RPMI7951 (cell line): ENCODE measurements at regions not wholly inside any gene's neighbourhood (a gene's known extent, or its start where the extent isn't known, plus 50 kb on each side); places are given as distances from the start of the nearest gene placed in this dataset.
A peak's percentile ranks its signal among the peaks of the same experiment; 100 is the strongest.

Source experiments
- DNase-seq: peaks from one replicate; pipeline ENCODE4 v3.0.0-alpha.2; 2012; ENCODE audit warnings: low read depth

DNA sequence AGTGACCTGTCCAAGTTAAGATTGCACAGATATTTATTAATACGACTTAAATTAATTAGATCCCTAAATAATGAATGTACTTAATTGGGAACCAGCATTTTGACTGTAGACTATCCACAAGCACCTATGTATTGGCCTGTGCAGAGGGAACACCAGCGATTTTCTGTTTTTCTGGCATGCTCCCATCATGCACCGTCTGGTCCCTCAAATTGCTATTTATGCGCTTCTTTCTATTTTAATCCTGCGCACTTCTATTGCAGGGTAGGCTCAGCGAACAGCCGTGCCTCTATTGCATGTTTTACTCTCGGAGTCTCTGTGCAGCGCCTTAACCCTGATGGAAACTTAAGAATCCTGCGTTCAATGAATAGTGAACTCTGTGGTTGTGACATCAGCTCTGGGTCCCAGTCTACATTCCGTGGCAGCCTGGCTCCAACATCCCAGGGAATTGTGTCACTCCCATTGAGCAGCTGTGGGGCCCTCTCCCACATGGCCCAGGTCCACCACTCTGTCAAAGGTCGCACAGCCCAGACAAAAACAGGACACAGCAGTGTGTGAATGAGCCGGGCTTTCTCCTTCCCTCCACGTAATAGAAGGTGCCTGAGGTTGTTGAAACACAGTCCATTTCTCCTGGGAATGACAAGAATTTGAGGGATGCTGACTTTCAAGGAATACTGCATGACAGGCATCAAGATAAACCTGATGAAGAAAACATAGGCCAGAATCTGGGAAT lies 239.7 kb upstream of the KLF6 start:
- peak; percentile 84 for DNase-seq

DNA sequence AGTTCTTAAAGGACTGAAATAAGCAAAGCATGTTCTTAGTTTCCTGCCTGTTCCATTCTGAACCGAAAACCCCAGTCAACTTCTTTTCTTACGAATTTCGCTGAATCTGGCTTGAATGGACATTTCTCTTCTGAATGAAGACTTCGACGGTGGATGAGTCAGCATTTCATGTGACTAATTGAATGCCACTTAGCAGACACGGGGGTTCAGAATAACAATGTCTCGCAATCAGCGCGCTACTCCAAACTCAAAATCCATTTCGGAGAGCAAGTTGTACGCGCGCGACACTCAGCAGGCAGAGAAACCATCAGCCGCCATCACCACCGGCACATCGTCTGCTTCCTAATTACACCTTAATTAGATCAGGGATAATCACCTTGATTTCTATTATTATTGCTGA lies 239.0 kb upstream of the KLF6 start:
- DNase-seq = peak; percentile 91

DNA sequence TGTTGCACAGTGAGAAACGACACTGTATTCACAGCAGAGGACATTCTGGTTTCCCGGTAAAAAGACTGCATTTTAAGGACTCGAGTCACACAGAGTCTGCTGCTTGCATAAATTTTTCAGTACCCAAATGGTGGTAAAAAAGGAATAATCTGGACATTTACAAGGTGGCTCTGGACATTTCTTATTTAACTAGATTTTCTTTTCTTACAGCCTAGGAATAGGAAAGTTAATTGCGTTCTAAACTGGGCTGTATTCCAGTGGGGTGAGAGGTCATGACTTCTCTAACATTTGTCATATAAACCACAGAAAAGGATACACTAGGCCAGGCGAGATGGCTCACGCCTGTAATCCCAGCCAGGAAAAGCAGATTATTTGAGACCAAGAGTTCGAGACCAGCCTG lies 237.5 kb upstream of the KLF6 start:
- peak; percentile 74 for DNase-seq

DNA sequence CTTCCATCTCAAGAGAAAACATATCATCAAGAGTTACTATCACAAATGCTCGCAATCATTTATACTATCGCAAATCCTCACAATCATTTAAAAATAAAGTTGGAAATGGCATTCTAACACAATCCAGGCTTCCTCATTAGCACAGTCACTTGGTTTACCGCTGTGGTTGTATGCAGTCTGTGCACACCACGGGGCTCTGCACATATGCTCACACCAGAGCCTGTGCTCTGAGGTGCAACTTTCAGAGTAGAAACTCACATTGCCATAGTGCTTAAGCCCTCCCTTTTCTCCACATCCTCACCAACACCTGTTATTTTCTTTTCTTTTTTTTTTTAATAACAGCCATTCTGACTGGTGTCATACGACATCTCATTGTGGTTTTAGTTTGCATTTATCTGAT lies 235.6 kb upstream of the KLF6 start:
- DNase-seq = no peak

DNA sequence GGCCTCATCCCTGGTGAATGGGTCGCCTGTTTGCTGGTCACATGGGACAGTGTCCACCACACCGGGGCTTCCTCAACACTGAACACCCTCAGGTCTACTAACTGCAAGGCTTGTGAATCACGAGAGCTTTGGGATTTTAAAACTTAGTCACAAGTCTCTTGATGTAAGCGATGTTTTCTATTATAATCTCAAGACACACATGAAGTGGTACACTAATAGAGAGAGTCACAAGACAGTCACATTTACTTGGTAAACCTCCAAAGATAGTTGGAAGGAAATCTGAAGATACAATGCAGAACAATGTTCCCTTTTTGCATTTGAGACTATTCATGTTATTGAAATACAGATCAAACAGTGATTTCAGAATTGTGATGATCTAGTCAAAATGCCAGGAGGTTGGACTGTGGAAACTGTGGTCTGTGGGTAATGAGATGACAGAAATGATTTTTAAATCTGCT lies 233.1 kb upstream of the KLF6 start:
- DNase-seq = peak; percentile 23

DNA sequence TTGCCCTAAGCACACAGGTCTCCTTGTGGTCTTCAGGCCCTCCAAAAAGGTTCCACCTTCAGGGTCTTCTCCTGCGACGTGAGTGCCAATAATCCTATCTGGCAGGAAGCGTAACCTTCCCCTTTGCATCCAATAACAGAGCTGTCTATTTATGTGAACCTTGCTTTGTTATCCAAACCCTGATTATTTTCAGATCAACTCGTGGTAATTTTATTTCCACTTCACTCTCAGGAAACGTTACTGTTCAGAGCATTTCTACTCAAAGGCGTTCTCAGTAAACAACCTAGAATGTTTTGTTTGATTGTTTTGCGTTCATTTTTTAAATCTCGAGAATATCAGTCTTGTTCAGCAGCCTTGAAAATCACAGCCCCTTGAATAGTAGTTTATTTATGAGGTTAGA lies 232.3 kb upstream of the KLF6 start:
- no peak for DNase-seq

DNA sequence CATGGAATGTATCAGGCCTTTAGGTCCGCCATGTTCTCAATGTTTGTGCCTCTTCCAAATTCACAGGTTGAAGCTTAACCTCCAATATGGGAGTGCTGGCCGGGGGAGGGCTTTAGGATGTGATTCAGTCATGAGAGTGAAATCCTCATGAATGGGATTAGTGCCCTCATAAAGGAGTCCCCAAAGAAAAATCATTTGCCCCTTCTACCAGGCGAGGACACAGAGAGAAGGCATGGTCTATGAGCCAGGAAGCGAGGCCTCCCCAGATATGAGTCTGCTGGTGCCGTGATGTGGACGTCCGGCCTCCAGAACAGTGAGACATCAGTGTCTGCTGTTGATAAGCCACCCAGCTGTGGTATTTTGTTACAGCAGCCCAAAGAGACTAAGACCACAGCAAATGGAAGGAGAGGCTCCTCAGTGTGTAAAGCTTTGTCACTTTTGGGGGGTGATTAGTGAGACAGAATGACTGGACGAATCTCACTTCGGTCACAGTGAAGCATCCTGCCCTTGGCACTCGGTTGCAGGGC lies 231.3 kb upstream of the KLF6 start:
- DNase-seq = no peak

DNA sequence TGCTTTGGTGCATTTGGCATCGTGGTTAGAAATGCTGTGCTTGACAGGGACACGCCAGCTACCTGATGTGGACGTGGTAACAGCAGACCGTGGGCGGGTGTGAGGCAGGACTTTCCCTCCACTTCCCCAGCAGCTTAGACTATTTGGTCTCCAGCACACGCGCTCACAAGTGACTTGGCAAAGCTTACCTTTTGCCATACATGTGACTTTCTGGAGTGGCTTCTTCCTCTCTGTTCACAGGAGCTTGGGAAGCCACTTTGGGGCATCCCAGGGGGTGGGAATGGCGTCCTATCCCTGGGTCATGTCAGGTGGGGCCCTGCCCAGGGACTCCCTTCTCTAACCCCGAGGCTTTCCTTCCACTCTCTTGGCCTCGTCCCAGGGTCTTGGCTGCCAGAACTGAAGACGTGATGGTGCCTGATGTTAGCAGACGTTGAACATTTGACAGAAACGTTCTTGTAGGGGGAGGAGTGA lies 228.7 kb upstream of the KLF6 start:
- no peak for DNase-seq

DNA sequence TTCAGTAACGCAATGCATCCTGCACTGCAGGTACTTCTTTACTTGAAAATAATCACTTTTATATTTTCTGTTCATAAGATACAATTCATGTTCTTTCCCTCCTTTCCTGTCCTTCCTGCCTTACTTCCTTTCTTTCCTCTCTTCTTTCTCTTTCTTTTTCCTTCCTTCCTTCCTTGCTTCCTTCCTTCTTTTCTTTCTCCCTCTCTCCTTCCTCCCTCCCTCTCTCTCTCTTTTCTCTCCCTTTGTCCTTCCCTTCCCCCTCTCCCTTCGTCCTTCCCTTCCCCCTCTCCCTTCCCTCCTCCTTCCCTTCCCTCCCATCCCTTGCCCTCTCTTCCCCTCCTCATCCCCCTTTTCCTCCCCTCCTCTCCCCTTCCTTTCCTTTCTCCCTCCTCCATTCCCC lies 227.8 kb upstream of the KLF6 start:
- no peak for DNase-seq

DNA sequence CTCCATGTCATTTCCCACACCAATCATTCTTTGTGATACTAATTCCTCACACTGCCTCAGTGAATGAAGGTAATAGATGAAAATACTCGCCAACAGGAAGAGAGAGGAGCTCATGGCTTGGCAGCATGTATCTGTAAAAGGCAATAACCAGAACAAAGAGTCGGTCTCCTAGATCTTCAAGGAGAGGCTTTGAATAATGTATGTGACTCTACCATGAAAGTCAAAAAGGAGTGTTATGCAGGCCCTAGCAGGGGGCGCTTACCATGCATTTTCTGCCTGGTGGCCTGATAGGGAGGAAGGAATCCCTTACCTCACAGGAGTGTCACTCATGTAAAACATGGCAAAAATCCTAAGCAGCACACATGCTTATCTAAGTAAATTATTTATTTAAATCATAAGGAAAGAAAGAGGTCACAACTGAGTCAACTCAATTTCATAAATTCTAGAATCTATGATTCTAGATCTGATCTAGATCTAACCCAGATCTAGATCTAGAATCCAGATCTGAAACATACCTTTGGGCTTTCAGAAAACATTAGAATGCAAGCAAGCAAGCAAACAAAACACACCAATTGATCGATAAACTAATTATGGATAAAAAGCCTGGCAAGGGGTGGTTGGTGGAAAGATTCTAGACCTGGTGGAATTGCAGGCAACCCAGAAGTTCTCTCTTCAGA lies 226.3 kb upstream of the KLF6 start:
- no peak for DNase-seq

DNA sequence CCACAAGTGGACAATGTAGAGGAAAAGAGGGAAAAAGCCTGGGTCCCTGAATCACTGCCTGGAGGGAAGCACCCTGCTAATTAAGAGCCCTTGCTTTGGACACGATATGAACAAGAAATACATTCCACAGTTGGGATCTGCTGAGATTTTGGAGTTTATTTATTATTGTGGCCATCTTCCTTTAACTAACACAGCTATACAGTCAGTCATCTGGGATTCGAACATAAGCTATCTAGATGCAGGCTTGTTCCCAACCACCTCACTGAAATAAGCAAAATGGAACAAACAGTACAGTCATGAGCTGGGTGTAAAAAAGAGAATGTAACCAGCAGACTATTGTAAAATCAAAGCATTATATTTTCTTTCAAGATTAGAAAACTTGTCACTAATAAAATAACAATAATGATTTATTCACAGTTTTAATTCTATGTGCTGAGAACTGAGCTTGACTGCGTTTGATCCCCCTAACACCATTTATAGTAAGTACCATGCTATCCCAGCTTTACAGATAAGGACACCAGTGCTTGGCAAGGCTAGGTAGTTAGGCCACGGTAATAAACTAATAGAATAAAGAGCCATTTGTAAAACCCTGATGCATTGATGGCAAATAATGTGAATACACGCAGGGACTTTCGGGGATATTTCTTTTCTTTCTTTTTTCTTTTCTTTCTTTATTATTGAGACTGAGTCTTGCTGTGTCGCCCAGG lies 223.8 kb upstream of the KLF6 start:
- no peak for DNase-seq

DNA sequence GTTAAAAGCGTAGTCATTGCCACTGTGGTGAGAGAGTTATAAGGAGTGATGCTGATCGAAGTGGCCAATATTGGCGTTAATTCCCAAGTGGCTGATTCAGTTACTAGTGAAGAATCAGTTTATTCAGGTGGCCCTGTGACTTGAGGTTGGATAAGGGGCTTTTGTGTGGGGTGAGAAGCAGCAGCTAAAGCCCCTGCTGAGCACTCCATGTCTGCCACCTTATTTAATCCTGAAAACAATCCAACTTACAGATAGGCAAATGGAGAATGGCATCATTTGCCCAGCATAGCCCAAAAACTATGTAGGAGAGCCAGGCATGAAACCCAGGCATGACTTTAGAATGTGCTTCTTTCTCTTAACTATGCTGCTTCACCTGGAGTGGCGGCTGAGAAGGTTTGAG lies 222.8 kb upstream of the KLF6 start:
- DNase-seq = no peak

DNA sequence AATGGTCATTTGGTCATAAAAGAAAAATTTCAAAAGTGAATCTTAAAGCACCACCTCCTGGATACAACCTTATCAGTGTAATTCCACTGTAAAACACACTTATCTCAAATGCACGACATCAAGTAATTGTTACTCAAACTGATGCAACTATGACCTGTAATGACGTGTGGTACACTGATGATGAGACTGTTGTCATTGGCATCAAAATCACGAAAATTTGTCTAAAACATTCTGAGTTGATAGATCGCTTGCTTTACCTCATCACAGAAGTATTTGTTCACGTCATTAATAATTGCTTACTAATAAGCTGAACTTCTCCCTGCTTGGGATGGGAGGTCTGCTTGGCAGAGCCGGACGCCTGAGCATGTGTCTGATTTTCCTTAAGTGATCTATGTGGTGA lies 221.8 kb upstream of the KLF6 start:
- DNase-seq = no peak

DNA sequence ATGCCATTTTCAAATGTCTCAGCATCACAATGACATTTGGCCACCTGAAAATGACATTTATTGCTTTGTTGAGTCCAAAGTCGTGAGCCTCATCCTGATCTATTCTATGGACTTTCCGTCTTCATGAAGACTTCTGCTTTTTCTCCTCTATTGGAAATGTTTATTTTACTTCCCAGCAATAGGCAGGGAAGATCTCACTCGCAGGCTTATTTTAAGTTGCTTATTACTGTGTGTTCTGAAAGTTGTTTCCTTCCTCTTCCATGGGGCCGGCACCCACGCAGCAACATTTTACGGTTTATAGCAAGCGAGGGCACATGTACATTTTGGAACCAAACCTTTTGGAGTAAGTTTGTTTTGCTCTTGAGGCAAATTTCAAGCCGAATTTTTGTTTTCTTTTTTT lies 221.0 kb upstream of the KLF6 start:
- no peak for DNase-seq

DNA sequence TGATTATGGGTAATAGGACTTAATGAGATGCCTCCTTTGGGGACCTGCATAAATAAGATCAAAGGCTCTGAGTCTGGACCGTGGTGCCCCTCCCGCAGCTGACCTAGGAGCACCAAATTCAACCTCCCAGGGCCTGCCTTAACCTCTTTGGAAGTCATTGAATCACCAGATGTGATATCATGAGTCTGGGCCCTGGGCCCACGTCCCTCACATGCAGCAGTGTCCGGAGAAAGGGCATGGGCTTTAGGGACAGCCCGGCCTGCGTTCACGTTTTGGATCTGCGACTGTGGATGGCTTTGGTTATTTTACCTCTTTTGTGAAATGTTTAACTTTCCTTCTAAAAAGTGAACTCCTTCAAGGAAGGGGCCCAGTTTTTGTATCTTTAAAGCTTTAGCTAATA lies 220.0 kb upstream of the KLF6 start:
- DNase-seq = no peak

DNA sequence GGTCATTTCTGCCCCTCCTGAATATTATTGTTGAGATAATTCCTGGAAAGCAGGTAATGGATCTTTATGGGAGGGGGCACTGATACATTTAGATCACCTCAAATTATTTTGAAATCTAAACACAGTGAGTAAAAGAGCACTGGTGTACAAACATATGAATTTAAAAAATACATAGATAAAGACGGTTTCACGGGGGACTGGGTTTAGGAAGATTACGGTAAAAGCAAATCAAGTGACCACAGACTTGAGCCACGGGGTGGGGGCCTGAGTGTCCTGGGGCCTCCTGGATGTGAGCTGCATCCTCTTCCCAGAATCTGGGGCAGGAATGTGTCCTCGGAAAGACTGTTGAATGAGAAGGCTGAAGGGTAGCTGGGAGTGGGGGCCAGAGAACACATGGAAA lies 219.1 kb upstream of the KLF6 start:
- peak; percentile 49 for DNase-seq

DNA sequence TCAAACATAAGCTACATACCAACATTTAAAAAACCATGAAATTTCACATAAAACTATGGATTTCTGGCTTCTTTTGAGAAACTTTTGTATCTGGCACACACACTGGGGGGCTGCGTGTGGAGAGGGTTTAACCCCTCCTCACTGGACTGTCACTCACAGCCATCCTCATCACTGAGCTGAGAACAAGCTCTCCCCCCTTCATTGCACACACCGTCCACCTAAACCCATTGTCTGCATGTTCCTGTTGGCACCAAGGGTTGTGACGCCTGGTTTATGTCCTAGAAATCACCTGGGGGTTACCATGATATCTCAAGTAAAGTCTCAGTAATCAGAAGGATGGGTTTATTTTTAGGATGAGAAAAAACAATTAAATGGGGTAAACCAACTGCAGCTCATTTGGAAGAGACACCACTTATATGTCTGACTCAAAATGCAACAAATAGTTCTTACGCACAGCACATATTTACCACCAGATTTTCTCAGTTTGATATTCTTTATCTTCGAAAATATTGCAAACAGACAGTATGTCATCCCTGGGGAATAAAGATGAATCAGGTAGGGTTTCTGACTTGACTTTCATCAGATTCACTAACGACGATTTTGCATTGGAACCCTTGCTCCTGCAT lies 218.5 kb upstream of the KLF6 start:
- DNase-seq = no peak

DNA sequence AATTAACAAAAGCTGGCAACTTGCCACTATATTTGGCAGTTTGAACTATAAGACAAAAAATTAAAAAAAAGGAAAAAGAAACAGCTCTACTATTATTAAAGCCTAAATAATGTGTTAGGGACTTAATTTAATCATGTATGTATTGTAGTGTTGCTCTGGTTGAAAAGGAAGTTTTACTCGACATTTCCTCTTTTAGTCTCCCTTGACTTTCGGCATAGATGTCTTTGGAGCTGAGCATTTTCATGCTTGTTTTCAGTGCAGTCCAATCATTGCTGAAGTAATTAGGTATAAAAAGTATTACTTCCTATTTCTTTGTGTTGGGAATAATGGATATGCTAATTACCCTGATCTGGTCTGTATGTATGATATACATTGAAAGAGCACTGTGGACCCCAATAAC lies 216.8 kb upstream of the KLF6 start:
- no peak for DNase-seq

DNA sequence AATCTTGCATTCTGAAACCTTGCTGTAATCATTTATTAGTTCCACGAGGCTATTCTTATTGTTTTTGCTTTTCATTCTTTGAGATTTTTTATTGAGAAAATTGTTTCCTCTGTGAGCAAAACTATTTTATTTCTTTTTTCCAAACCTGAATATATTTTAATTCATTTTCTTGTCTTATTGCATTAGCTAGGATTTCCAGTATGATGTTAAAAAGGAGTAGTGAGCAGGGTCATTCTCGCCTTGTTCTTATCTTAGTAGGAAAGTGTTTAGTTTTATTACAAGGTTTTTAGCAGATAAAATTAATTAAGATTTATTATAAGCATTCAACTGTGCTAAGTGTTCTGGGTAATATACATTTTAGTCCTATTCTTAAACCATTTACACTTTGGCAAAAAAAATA lies 214.6 kb upstream of the KLF6 start:
- no peak for DNase-seq

DNA sequence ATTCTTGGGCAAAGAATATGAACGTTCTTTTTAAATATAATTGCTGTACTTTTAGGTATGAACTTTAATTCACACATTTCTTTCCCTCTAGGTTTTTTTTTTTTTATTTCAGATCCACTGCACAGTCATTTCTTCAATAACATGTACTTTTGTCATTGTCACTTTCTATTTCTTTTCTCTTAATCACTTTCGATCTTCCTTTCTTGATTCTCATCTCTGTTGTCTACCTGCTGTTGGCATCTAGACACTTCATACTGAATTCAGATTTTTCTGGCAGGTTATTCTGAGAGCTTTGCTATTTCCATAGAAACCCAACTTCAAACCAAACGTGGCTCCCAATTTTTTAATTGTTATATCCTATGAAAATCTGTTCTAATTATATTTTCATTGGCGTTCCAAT lies 211.7 kb upstream of the KLF6 start:
- DNase-seq = no peak

DNA sequence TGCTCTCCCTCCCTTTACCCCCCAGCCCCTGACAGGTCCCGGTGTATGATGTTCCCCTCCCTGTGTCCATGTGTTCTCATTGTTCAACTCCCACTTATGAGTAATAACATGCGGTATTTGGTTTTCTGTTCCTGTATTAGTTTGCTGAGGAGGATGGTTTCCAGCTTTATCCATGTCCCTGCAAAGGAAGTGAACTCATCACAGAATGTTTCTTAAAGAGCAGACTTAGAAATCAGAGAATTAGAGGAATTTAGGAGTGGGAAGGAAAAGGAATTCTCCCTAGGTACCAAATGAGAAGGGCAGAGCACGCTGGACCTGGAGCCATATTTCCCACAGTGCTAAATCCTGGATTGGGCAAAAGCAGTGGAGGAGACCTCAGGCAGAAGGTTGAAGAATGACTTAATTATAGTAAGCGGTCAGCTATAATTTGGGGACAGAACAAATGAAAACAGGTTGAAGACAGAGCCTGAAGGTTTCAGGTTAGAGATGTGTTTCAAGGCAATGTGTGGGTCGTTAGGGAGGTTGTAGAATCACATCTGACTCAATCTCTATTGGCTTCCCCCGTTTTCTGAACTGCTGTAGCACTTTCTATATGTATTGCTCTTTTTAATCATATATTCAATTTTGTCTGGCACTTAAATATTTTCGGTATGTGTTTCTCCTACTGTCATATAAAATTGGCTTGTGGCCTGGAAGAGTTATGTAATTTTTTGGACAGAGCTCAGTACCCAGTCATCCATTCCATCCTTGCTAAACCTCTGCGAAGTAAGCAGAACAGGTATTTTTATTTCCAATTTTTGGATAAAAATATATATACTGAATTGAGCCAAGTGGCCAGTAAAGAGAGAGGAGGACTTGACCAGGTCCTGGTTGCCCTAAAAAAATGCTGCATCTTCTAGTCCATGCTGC lies 210.5 kb upstream of the KLF6 start:
- DNase-seq = peak; percentile 71
